GM18861 (cell line): ENCODE measurements at regions not wholly inside any gene's neighbourhood (a gene's known extent, or its start where the extent isn't known, plus 50 kb on each side); places are given as distances from the start of the nearest gene placed in this dataset.
"Not testable (repeated sequence)": the region's sequence is repeated elsewhere in the genome, so short reads cannot be mapped to it uniquely, and the experiment has no call there.

Experiments
- ATAC-seq: cut with Tn5 transposase; IDR thresholded peaks from one replicate; pipeline ENCODE4 v1.9.1; 2021; ENCODE audit not compliant: unreplicated experiment

DNA sequence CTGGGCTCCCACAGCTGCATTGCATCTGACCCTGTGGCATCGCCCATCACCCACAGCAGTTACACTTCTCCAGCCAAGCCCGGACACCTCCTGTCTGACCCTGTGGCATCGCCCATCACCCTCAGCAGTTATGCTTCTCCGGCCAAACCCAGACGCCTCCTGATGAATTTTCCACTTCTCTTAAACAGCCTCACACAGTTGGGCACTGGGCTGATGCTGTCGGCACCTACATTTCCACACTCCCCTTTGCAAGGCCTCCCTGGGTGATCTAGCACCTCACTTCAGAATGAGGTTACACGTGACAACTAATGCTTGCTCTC lies 175.2 kb upstream of the ARID1B start:
- no peak for ATAC-seq

- no peak for ATAC-seq
Measured at GRCh38 chr6:156601152-156602065, 175.8 kb upstream of the ARID1B start.

- ATAC-seq, result no peak
Measured at GRCh38 chr6:156600678-156601077, 176.5 kb upstream of the ARID1B start.

DNA sequence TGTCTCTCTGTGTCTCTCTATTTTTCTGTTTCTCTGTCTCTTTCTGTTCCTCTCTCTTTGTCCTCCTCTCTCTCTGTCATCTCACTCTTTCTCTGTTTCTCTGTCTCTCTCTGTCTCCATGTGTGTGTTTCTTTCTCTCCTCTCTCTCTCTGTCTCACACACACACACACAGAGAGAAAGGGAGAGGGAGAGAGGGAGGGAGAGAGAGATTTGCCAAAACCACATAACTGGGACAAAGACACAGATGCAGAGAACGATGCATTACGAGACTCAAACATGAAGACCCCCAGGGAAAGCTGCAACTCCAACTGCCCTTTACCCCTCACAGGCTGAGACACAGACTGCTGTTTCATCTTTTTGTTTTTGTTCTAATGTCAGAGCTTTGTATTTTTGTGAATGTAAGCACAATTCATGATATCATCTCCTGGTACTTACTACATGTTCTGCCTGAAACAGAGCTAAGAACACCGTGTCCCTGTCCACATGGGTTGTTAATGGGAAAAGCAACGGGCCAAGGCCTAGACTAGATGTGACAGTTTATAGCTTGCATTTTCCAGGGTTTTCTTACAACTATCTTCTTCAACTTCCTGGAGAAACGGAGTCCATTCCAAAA lies 177.1 kb upstream of the ARID1B start:
- no peak for ATAC-seq

DNA sequence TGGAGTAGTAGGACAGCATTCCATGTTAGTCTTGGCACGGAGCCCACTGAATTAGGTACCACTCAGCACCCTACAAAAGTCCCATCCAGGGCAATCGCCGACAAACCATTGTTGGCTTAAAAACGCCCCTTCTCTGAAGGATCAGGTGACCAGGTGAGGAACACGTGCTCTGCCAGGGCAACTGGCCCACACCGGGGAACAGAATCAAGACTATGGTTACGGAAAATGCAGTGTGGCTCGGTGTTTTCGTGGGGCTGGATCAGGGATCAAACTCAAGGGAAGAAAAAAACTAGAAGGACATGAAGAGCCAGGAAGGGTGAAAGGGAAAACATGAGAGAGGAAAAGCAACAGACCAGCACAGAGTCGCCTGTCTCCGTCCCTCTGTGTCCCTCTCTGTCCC lies 177.8 kb upstream of the ARID1B start:
- no peak for ATAC-seq

GRCh38 chr6:156598855-156599180 lies 178.4 kb upstream of the ARID1B start:
- no peak for ATAC-seq

DNA sequence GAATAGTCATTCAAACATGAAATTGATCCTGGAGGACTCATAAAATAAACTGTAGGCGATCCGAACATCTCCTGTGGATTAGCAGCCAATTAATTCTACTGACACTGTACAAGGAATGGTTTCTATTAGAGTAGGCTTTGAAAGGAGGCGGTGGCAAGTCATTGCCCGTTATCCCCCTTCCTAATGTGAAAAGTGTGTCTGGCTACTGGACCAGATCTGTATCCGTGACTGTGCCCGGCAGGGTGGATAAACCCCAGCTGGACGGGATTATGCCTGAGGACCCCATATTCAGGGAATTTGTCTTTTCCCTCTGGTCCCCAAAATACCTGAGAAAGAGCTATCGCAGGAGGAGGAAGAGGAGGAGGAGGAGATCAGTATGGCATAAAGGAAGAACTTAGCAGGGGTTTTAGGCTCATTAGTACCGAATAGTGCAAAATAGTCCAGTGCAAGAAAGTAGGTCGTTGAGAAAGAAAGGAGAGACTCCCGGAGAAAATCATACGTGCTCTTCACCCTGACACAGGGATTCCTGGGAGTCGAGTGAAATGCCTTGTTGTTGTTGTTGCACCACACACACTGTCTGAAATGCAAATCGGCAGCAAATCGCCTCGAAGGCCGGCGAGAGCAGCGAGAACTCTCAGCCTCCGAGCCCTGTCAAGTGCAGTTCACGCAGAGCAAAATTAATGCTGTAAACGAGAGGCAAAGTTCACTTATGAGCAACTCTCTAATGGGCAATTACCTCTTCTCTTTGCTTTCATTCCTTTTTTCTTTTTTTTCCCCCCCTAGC lies 178.9 kb upstream of the ARID1B start:
- ATAC-seq, result no peak

- no peak for ATAC-seq
Measured at GRCh38 chr6:156597095-156597494, 180.1 kb upstream of the ARID1B start.

- ATAC-seq, result no peak
Measured at GRCh38 chr6:156595476-156595875, 181.7 kb upstream of the ARID1B start.

GRCh38 chr6:156593893-156594292 lies 183.3 kb upstream of the ARID1B start:
- ATAC-seq, result no peak

DNA sequence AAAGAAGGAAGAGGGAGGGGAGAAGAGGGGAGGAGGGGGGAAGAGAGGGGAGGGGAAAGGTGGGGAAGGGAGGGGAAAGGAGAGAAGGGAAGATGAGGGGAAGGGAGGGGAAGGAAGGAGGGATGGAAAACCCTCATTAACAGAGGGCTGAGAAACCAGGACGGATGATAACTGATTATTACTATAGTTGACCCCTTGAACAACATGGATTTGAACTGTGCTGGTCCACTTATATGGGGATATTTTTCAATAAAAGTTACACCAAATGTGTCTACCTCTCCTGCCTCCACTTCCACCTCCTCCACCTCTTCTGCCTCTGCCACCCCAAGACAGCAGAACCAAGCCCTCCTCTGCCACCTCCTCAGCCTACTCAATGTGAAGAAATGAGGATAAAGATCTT lies 184.1 kb upstream of the ARID1B start:
- ATAC-seq, result no peak

- no peak for ATAC-seq
Measured at GRCh38 chr6:156590482-156590881, 186.7 kb upstream of the ARID1B start.

- ATAC-seq, result no peak
Measured at GRCh38 chr6:156589281-156589680, 187.9 kb upstream of the ARID1B start.

DNA sequence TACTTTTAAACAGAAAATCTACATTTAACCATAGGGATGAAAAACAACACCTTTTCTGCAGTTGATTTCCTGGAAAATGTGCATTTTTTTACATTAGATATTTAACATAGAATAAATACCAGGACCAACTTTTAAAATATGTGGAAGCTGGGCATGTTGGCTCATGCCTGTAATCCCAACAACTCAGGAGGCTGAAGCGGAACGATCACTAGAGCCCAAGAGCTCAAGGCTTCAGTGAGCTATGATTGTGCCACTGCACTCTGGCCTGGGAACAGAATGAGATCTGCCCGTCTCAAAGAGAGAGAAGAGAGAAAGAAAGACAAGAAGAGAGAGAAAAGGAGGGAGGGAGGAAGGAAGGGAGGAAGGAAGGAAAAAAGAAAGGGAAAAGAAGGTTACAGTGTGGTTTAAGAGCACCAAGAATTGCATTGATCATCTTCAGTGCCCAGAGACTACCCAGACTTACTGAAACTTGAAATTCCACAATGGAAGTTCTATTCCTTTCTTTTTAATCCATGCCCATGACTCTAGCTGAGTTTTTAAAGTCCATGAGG lies 189.4 kb upstream of the ARID1B start:
- no peak for ATAC-seq

DNA sequence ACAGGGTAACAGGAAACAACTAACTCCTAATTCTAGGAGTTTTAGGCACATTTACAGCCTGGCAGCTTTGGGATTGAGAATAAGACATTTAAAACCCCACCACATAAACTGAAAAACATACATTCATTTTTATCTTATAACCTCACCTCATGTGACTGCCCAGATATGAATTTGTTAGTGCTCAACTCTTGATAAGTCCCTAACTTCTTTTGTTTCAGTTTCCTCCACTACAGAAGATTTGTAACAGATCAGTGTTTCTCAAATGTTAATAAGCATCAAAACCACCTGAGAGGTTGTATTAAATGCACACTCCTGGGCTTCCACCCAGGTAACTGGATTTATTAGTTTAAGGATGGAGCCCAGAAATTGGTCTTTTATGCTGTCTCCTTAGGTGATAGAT lies 190.1 kb upstream of the ARID1B start:
- no peak for ATAC-seq

- ATAC-seq, result no peak
Measured at GRCh38 chr6:156585859-156586258, 191.3 kb upstream of the ARID1B start.

- not testable (repeated sequence) for ATAC-seq
Measured at GRCh38 chr6:156584121-156584520, 193.1 kb upstream of the ARID1B start.

DNA sequence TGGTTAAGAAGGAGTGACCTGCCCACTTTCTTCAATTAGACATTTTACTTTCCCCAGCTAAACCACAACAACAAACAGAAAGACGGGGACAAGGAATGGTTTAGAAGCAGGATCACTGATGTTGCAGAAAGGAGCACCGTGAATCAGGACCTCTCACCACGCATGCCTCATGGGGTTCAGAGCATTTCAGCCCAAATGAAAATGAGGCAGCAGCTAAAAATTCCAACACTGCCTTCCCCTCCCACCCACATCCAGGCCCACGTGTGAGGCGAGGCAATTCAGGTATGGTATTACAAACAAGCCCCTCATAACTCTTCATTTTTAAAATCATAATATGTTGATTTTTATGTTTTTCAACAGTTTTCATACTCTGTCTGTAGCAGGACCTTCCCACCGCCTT lies 194.1 kb upstream of the ARID1B start:
- ATAC-seq, result no peak

DNA sequence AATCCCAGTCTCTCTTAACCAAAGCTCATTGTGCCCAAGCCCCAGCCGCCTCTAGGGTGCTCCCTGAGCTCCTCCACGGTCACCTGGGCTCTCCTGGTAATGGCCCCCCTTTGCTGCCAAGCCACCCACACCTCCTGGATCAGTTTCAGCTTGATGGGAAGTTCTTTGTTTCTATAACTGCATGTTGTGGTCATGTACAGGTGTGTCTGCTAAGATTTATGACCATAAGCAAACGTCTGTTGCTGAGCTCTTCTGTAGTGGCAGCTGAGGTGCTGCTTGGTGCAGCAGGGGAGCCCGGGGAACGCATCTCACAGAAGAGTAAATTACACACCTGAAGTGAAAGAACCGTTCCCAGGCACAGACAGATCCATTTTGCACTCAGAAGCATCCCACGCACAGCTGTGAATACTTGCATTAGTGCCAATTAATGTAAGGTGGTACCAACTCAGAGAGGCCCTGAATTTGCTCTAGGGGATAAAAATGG lies 194.6 kb upstream of the ARID1B start:
- no peak for ATAC-seq

GRCh38 chr6:156579564-156579963 lies 197.6 kb upstream of the ARID1B start:
- no peak for ATAC-seq

GRCh38 chr6:156577749-156578148 lies 199.4 kb upstream of the ARID1B start:
- ATAC-seq, result no peak

- ATAC-seq, result no peak
Measured at GRCh38 chr6:156575361-156575760, 201.8 kb upstream of the ARID1B start.
